ENCODE measurements at regions not wholly inside any gene's neighbourhood (a gene's known extent, or its start where the extent isn't known, plus 50 kb on each side); places are given as distances from the start of the nearest gene placed in this dataset.

GRCh38 chr5:72599065-72599433, 91.8 kb upstream of the ZNF366 start:
- TF ChIP-seq, protein P1, sequence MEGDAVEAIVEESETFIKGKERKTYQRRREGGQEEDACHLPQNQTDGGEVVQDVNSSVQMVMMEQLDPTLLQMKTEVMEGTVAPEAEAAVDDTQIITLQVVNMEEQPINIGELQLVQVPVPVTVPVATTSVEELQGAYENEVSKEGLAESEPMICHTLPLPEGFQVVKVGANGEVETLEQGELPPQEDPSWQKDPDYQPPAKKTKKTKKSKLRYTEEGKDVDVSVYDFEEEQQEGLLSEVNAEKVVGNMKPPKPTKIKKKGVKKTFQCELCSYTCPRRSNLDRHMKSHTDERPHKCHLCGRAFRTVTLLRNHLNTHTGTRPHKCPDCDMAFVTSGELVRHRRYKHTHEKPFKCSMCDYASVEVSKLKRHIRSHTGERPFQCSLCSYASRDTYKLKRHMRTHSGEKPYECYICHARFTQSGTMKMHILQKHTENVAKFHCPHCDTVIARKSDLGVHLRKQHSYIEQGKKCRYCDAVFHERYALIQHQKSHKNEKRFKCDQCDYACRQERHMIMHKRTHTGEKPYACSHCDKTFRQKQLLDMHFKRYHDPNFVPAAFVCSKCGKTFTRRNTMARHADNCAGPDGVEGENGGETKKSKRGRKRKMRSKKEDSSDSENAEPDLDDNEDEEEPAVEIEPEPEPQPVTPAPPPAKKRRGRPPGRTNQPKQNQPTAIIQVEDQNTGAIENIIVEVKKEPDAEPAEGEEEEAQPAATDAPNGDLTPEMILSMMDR (IDR thresholded peaks at IDR 0.05): no peak
- TF ChIP-seq POLR2A (IDR thresholded peaks at IDR 0.05): no peak

All from thyroid gland (tissue), 4 donors.